Lung (tissue), 11 donors: ENCODE measurements at regions not wholly inside any gene's neighbourhood (a gene's known extent, or its start where the extent isn't known, plus 50 kb on each side); places are given as distances from the start of the nearest gene placed in this dataset.

Experiments used
- ATAC-seq: fragments of 200-7000 bp; cut with Tn5 transposase; one replicate; pipeline ENCODE4 v1.9.1; 2020; ENCODE audit warnings: moderate number of reproducible peaks; ENCODE audit not compliant: insufficient read depth, low FRiP score
- DNase-seq, 3 donors: peaks; one replicate each; pipeline ENCODE4 v3.0.0-alpha.2; 2013 to 2017
- H3K27ac ChIP-seq, 2 donors: one replicate each; pipeline ENCODE4 v1.5.1; 2013; ENCODE audit warnings: mild to moderate bottlenecking in 2 of 2, moderate library complexity in 2 of 2, control low read depth in 1 of 2, inconsistent platforms in 1 of 2, low read depth in 1 of 2, low read length in 1 of 2
- H3K27me3 ChIP-seq, 3 donors: one replicate each; pipeline ENCODE4 v1.5.1; 2013; ENCODE audit warnings: low read length in 2 of 3; ENCODE audit not compliant: control insufficient read depth in 3 of 3, insufficient read depth in 3 of 3
- H3K36me3 ChIP-seq, 4 donors: one replicate each; pipeline ENCODE4 v1.5.1; 2013; ENCODE audit warnings: low read length in 4 of 4, mild to moderate bottlenecking in 1 of 4, moderate library complexity in 1 of 4; ENCODE audit not compliant: control insufficient read depth in 4 of 4, insufficient read depth in 4 of 4
- H3K4me1 ChIP-seq, 5 donors: one replicate each; pipeline ENCODE4 v1.5.1; 2013; ENCODE audit warnings: low read length in 5 of 5, mild to moderate bottlenecking in 2 of 5, moderate library complexity in 1 of 5; ENCODE audit not compliant: control insufficient read depth in 5 of 5, insufficient read depth in 5 of 5
- H3K4me3 ChIP-seq: one replicate; pipeline ENCODE4 v1.5.1; 2013; ENCODE audit warnings: mild to moderate bottlenecking, control low read depth, moderate library complexity
- H3K9ac ChIP-seq, 2 donors: one replicate each; pipeline ENCODE4 v1.5.1; 2013; ENCODE audit warnings: low read length in 2 of 2, control low read depth in 1 of 2; ENCODE audit not compliant: insufficient read depth in 1 of 2
- H3K9me3 ChIP-seq, 4 donors: one replicate each; pipeline ENCODE4 v1.5.1; 2013; ENCODE audit warnings: low read length in 3 of 4, mild to moderate bottlenecking in 1 of 4, moderate library complexity in 1 of 4; ENCODE audit not compliant: control insufficient read depth in 4 of 4, insufficient read depth in 3 of 4
- CTCF ChIP-seq: IDR thresholded peaks from 2 replicates; pipeline ENCODE4 v1.5.1; 2012; ENCODE audit warnings: mild to moderate bottlenecking; ENCODE audit errors: control extremely low read depth, extremely low read depth
- WGBS, 2 donors: extraction: QIAGEN DNeasy Blood & Tissue Kit; methylation state at CpG; one replicate each; pipeline ENCODE4 v1.1.7; 2013; 5-methylcytosine and 5-hydroxymethylcytosine counted together
- donor health status: control.
- donor health status: control.
- donor health status: Bipolar disorder and iron deficiency.
- donor health status: healthy.
- donor health status: DM: yes; HTN: yes; CAD: no.

- H3K9me3 ChIP-seq: peaks cover 2 to 13% (median 5%) of the 10 kb centered on the region in 4 donors
- no peak for TF ChIP-seq CTCF
- ATAC-seq (no peak), DNase-seq (no peak)
- H3K36me3 ChIP-seq: no peaks in the 10 kb centered on the region
- H3K4me3 ChIP-seq: no peak overlapping the region
- no peaks in the 10 kb centered on the region for H3K27me3 ChIP-seq
- no peaks in the 10 kb centered on the region for H3K4me1 ChIP-seq
- H3K27ac ChIP-seq: no peak overlapping the region
- H3K9ac ChIP-seq: no peak overlapping the region
- 61 to 64% methylated on average over 2 of the region's 2 CpGs for WGBS, 2 donors
Measured at GRCh38 chr2:126059379-126059778, 596.6 kb upstream of the GYPC start.

- WGBS, 2 donors: 52 to 69% methylated on average over 3 of the region's 3 CpGs
- no peak for TF ChIP-seq CTCF
- no peak for DNase-seq
Measured at GRCh38 chr2:126085011-126085795, 570.8 kb upstream of the GYPC start.

GRCh38 chr2:126100962-126101361 is 555.0 kb upstream of the GYPC start:
- Histone ChIP-seq H3K27me3 (no peaks in the 10 kb centered on the region), H3K9ac (no peak overlapping the region), H3K4me3 (no peak overlapping the region), H3K36me3 (no peaks in the 10 kb centered on the region), H3K27ac (no peak overlapping the region), H3K9me3 (peaks cover 0 to 2% (median 0%) of the 10 kb centered on the region in 4 donors), H3K4me1 (peaks cover 0 to 9% (median 3%) of the 10 kb centered on the region in 5 donors)
- DNase-seq: peak in 2 of 3 donors; percentile 3 to 25
- 70 to 76% methylated on average over 1 of the region's 1 CpG for WGBS, 2 donors
- no peak for TF ChIP-seq CTCF
- ATAC-seq: no peak

More at GRCh38 chr2:126085011-126085795, 570.8 kb upstream of the GYPC start:
- Histone ChIP-seq H3K9ac (no peak overlapping the region), H3K4me3 (no peak overlapping the region), H3K36me3 (no peaks in the 10 kb centered on the region), H3K9me3 (no peaks in the 10 kb centered on the region), H3K27me3 (no peaks in the 10 kb centered on the region), H3K27ac (no peak overlapping the region), H3K4me1 (no peaks in the 10 kb centered on the region)
- no peak for ATAC-seq
